HG03342 (cell line): ENCODE measurements at regions not wholly inside any gene's neighbourhood (a gene's known extent, or its start where the extent isn't known, plus 50 kb on each side); places are given as distances from the start of the nearest gene placed in this dataset.

ENCODE experiments used
- ATAC-seq: cut with Tn5 transposase; IDR thresholded peaks from one replicate; pipeline ENCODE4 v1.9.1; 2021; ENCODE audit warnings: mild to moderate bottlenecking, moderate library complexity; ENCODE audit not compliant: unreplicated experiment

DNA sequence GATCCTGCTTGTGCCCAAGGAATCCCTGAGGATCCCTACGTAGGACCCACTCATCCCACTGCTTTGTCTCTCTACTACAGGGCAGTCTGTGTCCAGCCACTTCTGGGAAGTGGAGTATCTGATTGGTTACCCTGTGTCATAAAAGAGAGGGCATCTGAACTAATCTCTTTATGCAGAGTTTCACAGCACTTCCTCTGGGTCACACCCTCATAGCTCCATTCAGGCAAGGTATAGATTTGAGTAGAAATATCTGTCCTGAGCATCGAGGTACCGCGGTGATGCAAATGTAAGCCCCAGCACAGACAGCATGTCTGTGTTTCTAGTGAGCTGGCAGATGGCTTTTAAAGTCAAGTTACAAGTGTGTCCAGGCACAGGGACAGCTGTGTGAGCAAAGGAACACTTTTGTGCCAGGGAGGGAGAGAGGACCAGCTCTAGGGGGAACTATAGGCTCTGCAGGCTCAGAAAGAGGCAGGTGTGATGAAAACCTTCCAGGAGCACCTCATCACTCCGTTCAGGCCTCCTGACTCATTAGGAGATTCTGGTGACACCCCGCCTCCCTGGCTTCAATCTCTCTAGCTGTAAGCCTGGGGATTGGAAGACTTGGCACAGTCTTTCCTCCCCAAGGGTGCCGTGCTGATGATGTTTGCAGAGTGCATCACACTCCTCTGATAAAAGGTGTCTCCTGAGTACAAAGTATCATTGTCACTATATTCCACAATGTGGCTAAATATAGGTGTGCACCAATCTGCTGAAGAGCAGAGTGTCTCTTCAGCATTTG is 84.3 kb upstream of the UBL3 start:
- no peak for ATAC-seq

DNA sequence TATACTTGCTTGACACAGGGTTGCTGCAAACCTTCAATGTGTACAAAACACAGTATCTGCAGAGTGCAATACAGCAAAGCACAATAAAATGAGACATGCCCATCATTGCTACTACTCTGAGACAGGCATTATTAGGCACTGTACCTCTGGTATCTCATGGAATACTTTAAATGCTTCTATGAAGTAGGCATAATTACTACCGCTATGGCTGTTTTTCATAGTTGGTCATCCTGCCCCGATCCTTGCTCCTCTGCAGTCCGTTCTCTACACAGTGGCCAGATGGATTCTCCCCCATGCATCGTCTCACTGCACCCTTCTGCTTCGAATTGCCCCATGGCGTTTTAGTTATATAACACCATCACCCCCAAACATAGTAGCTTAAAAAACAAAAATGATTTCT is 83.0 kb upstream of the UBL3 start:
- ATAC-seq: no peak

DNA sequence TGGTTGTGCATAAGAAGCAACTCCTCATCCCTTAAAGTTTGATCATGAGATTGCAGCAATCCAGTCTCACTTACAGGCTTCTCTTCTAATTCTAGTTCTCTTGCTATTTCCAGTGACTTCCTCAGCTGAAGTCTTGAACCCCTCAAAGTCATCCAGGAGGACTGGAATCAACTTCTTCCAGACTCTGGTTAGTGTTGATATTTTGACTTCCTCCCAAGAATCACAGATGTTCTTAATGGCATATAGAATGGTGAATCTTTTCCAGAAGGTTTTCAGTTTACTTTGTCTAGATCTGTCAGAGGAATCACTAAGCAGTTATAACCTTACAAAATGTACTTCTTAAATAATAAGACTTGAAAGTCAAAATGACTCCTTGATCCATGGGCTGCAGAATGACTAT is 81.3 kb upstream of the UBL3 start:
- ATAC-seq: no peak

DNA sequence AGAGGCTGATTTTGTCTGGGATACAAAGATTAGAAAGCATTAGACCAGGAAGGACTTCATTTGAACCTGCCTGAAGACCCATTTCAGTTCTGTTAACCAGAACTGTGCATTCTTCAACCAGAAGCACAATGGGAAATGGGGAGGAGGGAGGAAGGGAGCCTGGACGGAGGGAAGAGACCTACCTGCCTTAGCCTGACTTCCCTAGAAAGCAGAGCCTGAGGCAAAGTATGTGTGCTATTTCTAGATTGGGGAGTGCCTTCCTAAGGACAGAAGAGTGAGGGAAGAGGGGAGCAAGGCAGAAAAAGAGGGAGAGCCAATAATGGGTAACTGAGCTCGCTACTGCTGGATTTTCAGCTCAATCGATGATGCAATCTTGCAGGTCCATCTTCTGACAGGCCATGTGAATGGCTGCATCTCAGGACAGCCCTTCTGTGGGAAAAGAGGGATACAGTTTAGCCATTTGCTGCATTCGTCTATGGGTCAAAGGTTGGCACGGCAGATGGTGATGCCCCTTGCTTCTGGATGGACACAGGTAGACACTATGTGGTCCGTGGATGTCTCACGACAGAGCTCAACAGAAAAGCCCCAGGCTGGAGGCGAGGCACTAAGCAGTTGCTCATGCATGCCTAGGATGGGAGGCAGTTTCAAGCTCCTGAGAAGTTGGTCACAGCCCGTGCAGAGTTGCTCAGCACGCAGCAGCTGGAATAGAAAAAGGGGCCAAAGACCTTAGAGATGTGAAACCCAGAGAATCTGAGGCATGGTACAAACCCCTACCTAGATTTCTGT is 78.8 kb upstream of the UBL3 start:
- ATAC-seq: no peak

DNA sequence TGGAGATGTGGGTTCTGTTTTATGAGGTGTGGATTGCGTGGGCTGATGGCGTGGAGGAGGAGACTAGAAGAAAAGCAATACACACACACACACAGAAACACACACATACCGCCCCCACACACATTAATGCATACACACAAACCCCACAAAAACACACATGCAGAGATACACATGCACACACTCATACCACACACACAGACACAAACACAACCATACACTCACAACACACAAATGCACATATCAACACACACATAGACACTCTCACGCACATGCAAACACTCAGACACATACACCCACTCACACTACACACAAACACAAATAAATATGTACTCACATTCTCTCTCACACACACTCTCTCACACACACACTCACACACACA is 75.7 kb upstream of the UBL3 start:
- no peak for ATAC-seq

DNA sequence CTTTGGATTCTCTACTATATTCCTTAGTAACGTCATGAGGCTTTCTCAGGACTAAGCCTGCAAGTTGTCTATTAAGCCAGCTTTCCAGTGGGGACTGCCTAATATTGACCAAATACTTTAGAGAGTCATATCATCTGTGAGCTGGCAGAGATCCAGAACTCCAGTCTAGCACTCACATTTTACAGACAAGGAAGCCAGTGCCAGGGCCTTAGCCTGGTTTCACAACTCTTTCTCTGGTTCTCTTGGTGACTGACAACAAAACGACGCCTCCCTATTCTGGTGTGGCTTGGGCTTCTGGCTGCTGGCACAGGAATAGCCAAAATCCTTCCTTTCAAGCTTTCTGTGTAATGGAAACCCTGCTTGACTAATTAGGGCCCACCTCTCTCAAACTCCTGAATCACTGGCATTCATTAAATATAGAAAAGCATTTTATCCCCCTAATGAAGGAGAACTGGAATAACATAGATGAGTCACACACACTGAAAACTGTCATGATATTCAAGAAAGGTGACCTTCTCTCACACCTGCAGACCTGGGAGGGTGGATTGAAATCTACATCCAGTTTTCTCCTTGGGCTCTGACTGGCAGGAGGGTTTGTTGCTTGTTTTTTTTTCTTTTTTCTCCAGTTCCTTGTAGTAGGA is 75.2 kb upstream of the UBL3 start:
- ATAC-seq: no peak

DNA sequence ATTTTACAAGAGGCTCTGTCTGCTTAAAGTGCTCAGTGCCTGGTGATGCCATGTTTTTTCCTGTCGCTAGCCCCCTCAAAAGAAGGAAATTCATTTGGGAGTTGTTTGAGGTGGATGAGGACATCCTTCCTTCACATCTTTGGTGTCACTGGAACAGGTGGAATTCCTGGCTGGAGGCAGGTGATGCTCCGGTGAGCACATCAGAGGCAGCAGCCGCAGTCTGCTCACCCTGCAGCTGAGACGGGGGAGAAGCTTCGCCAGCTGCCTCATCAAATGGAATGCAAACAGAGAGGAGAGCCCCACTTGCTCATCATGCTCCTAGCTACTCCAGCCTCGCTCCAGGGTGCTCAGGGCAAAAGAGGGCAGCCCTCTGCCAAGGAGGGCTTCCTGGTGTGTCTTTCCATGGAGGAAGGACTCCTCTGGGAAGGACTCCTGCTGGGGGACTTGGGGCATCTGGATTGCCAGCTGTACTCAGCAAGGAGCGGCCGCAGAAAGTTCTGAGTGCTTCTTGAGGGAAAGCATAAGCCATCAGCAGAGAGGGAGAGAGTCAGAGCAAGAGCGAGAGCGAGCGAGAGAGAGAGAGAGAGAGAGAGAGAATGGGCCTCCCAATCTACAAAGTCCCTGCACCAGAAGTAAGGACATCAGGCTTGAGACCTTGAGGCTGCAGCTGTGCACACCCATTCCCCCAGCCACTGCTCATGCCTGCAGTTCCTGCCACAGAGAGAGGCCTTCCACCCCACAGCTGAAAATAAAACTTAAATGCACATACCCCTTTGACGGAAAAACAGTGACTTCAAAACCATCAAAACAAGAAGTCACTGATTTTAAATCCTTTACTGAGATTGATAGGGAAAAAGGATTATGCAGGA is 74.3 kb upstream of the UBL3 start:
- ATAC-seq: no peak

DNA sequence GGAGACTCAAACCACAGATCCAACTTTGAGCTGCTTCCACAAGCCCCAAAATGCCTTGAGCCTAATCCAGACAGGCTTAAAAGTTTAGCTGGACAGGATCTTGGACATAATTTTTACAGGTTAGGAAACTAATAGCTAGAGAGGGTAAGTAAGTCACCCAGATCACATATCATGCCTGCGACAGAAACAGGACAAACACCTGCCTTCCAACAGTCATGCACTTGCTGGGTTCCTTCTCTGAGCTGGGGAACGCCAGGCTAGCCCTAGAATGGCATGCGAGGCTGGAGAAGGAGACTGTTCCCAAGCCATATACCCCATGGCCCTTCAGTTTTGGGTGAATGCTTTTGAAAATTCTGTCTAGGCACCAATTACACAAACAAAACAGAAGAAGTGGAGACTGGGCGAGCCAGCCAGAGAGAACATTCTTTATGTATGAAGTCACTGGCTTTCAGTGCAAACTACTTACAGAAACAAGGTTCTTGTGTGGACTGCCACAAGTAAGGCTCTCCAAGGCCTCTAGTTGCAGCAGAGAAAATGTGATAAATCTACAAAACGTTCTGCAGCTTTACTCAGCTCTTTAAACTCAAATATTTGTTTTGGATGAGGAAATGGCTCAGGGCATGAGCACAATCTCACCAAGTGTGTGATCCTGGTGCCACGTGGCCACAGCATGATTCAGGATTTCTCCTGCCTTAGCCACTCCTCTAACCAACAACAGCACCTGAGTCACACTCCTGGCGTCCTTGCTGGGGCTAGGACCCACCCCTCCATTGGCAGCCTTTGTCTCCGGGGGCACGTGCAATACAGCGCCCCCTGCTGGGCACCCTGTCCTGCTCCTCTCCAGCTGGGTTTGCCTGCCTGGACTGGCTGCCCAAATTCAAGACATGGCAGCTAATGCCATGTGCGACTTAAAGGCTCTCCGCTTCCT is 73.4 kb upstream of the UBL3 start:
- no peak for ATAC-seq

DNA sequence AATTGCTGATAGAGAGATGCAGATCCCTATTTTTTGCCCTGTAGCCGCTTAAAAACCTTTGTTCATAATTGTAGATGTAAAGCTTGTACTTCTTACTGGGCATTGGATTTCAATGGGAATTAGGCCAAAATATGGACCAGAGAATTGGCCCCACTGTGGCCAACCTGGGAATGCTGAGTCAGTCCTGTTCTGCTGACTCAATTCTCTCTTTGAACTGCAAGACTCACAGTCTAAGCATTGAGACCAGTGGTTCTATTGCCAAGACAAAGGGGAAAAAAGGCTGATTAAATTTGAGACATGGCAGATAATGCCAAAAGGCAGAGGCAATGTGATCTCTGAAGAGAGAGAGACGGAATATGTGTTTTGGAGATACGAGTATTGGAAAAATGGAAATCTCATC is 72.5 kb upstream of the UBL3 start:
- no peak for ATAC-seq

DNA sequence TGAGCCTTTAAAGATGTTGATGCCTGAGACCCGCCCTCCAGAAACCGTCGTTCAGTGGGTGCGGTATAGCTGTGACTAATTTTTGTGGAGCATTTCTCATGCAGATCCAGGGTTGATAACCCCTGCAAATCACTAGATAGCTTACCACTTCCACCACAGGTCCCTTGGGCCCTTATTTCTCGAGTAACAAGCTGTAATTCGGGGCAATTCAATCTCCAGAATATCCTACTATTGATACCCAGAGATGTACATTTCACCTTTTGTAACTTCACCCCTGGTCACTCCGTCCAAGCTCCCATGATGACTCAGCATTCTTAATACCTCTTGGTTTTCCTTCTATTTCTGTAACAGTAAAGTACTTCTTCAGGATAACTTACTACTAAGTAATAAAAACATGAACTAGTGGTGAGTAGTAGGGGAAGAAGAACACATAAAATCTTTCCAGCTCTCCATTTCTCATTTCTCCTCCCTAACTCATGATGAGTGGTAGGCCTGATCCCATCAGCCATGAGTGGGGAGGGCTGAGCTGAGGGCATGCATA is 71.9 kb upstream of the UBL3 start:
- no peak for ATAC-seq

DNA sequence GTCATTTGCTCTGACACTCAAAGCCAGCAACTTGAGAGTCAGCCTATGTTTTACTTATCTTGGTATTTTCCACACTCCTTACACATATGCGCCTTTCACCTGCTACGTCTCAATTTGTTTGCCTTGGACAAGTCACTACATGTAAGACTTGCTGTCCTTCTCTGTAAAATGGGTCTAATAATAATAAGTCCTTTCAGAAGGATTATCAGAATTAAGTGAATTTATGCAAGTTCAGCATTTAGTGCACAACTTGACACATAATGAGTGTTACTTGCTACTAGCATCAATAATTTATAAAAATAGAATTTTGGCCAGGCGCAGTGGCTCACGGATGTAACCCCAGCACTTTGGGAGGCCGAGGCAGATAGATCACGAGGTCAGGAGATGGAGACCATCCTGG is 71.1 kb upstream of the UBL3 start:
- ATAC-seq: no peak

DNA sequence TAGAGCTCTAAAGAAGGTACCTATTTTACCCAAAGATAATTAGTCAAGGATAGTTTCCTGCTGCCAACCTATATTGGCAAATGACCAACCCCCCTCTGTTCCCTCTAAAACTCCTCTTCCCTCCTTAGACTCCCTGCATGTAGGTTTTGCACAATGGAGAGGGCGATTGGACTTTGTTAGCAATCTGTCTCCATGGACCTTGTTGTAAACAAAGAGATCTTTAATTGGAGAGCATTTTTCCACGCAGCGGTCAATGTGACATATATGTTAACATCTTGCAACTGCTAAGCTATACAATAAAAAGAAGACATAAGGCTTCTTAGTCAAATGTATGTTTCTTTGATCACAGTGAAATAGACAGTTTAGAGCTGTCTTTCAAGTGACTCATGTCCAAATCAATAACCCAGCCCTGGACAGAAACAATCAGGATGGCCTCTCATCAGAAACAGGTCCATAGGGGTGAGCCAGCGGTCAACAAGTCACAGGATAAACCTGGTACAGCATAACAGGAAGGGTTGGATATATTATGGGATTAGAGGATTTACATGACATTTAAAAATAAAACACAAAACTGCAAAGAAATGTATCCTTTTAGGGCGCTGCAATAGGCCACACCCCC is 69.7 kb upstream of the UBL3 start:
- ATAC-seq: no peak

DNA sequence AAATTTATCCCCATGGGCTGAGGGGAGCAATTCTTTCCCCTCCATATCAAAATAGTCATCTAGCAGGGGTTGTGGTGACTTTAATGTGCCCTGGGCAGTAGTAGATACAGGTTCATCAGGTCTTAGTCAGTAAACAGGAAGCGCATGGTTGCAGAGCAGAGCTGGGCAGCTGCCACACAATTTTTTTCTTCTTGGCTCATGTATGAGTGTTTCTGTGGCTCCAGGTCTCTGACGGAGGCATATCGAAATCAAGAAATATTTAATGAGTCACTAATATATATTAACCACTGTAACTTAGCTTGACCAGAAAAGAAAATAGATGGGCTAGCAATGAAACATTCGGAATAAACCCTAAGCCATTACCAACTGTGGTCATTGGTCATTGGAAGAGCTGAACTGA is 68.4 kb upstream of the UBL3 start:
- ATAC-seq: no peak

DNA sequence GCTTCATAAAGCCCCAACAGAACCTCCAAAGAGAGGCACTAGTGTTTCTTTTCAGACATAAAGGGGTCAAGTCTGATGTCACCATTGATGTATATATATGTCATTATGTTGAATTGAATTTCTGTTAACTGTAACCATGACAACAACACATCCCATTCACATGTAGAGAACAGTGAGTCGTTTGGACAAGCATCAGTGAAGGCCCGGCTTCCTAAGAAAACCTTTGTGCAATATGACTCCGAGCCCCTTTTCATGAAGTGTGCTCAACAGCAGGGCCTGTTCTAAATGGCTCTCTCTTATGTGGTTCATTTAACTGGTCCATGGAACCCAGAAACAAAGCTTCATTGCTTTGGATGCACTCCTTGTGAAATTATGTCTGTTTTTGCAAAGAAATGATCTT is 67.2 kb upstream of the UBL3 start:
- no peak for ATAC-seq

DNA sequence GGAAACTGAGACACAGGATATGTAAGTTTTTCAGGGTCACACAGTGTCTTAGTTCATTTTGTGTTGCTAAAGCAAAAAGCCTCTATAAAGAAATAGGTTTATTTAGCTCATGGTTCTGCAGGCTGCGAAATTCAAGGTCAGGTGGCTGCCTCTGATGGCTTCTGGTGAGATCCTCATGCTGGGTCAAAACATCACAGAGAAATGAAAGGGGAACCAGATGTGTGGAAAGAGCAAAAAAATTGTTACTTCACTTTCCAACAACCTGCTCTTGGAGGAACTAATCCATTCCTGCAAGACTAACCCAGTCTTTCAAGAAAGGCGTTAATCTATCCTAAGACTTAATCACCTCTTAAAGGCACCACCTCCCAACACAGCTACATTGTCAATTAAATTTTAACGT is 64.2 kb upstream of the UBL3 start:
- ATAC-seq: no peak

DNA sequence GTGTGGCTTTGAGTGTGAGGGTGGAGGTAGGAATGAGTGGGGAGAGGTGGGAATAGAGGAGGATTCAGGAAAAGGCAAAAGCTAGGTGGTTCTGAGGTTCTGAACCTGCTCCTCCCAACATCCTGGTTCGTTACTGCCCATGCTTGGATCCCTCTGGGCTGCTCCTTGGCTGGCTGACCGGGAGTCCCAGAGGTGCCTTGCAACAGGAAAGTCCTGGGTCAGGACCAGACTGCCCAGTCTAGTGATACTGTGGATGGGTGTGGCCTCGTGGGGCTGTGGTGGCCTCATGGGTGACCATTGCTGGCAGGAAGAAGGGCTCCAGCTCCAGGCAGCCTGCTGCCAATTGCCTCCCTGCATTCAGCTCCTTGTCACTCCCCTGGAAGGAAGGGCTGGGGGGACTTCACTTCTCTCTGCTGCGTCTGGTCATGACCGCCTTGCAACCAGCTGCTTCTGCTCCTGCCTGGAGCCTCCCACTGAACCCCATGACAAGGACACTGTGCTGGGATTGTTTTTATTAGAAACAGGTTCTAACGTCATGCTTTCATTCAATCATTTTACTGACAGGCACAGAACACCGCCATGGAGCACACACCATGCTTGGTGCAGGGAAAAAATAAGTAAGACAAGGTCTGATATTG is 61.5 kb upstream of the UBL3 start:
- no peak for ATAC-seq

DNA sequence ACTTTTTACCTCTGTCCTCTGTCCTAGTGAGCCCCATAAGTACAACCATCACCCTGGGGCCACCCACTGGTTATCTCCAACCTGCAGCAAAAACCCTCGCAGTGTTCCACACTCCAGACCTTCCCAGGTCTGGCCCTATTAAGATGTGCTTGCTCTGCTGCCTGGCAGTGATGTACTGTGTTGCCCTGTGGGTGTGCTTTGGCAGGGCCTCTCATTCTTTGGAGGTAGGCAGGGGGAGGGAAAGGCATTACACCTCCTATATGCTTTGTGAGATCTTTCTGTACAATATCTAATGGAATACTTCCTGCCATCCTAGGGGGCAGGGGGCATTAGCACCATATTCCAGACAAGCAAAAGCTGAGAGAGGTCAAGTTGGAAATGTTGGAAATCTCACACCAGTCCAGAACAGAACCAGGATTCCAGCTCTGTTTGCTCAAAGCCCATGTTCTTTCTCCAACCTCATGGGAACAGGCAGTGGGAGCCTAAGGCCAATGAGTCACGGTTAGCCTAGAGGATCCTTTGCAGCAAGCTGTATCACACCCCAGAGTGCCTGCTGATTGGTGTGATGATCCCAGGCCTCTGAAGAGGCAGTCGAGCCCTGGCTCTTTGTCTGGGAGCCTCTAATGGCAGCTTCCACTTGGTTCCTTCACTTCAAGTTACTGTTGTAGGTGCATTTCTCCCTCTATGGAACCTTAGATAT is 59.7 kb upstream of the UBL3 start:
- no peak for ATAC-seq

DNA sequence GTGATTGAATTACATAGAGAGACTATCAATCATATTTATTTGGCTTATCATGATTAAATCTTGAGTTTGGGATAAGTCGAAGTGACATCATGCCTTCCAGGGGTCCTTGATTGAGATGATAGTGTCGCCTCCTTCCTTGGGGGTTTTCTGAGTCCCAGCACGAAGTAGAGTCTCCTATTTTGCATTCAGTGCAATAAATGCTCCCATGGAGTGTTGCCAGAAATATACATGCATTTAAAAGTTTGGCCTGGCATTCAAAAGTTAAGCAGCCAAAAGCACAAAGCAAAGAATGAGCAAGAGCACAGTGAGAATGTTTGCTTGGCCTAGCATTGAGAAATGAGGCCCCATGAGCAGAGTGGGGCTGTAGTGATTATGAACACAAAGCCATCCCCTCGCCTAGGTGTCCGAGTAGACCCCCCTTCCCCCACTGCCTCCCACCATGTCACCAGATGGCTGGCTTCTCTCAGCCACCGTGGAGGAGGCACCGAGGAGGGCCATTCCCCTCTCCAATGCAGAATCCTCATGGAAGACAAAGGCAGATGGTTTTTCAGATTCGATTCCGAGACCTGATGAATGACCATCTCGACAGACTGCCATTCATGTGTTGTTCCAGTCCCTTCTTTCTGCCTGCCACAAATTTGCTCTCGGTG is 58.8 kb upstream of the UBL3 start:
- no peak for ATAC-seq
